DMS53 treated with DMSO at 0.1 percent for 48 hours (cell line): ENCODE measurements at regions not wholly inside any gene's neighbourhood (a gene's known extent, or its start where the extent isn't known, plus 50 kb on each side); places are given as distances from the start of the nearest gene placed in this dataset.
"Not testable (repeated sequence)": the region's sequence is repeated elsewhere in the genome, so short reads cannot be mapped to it uniquely, and the experiment has no call there.

Experiments
- DNase-seq: peaks from one replicate; lab custom pipeline; 2025; ENCODE audit not compliant: unreplicated experiment; lab: John Stamatoyannopoulos, UW

DNA sequence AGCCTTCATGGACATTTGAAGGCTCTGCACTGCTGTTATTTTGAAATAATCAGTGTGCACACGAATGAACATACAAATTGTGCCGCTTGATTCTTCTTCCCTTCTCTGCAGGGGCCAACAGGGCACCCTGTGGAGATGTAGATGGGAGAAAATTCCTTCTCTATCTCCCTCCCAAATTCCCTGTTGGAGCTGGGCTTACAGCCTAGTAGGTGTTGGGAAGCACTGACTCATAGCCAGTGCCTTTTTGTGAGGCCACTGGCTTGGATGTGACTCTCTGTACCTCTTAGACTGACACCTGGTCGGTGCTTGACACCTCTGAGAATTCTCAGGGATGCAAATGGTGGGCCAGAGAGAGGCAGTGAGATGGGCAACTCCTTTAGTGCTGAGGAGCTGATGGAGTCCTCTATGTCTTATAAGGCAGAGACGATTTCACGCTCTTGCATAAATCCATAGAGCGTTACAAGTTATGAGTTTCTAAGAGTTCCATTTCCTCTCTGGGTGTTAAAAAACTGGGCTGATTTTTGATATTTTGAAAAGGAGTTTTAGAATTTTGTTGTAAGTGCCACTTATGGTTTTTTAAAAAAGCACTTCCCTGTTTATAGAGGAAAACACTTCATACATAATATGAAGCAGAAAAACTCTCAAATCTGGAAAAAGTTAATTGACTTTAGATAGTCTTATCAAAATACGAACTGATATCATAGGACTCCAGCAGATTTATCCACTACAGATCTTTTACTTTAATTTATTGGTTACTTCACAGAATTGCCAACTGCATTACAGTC is 89.8 kb upstream of the MAP3K7 start:
- DNase-seq: no peak

- DNase-seq: not testable (repeated sequence)
Measured at GRCh38 chr6:90675107-90675506, 88.2 kb upstream of the MAP3K7 start.

GRCh38 chr6:90674077-90674476 is 87.2 kb upstream of the MAP3K7 start:
- not testable (repeated sequence) for DNase-seq

- no peak for DNase-seq
Measured at GRCh38 chr6:90669846-90670245, 83.0 kb upstream of the MAP3K7 start.

DNA sequence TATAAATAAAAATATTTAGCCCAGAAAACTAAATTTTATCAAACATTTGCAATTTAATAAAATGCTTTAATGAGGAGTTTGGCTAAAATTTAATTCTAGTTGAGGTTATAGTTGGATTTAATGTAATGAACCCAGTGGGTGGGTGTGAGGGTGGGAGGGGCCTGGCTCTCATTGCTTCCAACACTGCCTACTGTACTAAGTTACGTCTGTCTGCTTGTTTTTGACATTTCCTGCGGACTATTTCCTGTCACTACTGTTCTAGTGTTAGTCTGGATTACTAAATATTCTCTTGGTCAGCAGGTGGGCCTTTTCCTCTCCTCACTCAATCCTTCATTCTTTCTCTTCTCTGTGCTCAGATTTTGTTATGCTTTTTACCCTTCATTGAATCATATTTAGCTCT is 82.5 kb upstream of the MAP3K7 start:
- DNase-seq: no peak

- no peak for DNase-seq
Measured at GRCh38 chr6:90668141-90668540, 81.3 kb upstream of the MAP3K7 start.

GRCh38 chr6:90663873-90664272 is 77.0 kb upstream of the MAP3K7 start:
- no peak for DNase-seq

DNA sequence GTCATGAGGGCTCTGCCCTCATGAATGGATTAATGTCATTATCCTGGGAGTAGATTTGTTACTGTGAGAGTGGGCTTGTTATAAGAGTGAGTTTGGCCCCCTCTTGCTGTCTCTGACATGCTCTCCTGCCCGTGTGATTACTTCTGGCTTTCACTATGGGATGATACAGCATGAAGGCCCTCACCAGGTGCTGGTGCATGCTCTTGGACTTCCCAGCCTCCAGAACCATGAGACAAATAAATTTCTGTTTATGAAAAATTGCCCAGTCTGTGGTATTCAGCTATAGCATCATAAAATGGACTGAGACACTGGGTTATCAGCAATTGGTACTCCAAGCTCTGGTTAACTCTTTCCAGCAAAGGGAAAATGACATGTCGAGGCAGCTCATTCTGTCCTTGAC is 76.2 kb upstream of the MAP3K7 start:
- DNase-seq: no peak

- no peak for DNase-seq
Measured at GRCh38 chr6:90660931-90661330, 74.1 kb upstream of the MAP3K7 start.

GRCh38 chr6:90658497-90658896 is 71.6 kb upstream of the MAP3K7 start:
- DNase-seq: no peak

DNA sequence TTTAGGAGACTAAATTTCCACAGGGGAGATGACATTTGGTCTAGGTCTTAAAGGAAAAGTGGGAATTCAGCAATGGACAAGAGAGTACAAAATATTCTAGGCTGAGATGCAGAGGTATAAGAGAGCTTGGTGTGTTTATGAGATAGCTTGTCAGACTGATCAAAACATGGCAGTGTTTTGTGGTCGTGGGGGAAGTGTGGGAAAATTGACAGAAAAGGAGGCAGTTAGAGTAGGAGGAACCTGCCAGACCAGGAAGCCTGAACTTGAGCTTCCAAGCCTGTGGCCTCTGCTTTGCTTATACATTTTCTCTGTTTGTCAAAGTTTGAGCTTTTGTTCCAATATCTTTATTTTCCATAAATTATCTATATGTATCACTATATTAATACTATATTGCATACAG is 69.5 kb upstream of the MAP3K7 start:
- DNase-seq: no peak

GRCh38 chr6:90654806-90655205 is 67.9 kb upstream of the MAP3K7 start:
- no peak for DNase-seq

DNA sequence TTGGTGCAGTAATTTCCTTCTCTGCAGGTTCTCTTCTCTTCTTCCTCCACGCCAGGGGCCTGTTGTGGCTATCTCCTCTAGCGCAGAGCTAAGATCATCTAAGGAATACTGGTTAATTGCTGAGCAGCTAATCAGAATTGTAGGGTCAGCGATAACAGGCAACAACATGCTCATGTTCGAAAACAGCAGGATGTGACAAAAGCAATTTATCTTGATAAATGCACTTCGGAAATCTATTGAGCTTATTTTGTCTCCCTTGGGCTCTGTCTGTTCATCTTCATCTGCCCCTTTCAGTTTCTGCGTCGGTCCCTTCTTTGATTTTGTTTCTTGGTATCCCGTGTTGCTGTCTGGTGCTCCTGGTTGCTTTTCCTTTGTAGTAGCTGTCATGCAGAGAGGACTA is 67.3 kb upstream of the MAP3K7 start:
- no peak for DNase-seq

GRCh38 chr6:90653750-90654149 is 66.9 kb upstream of the MAP3K7 start:
- no peak for DNase-seq

DNA sequence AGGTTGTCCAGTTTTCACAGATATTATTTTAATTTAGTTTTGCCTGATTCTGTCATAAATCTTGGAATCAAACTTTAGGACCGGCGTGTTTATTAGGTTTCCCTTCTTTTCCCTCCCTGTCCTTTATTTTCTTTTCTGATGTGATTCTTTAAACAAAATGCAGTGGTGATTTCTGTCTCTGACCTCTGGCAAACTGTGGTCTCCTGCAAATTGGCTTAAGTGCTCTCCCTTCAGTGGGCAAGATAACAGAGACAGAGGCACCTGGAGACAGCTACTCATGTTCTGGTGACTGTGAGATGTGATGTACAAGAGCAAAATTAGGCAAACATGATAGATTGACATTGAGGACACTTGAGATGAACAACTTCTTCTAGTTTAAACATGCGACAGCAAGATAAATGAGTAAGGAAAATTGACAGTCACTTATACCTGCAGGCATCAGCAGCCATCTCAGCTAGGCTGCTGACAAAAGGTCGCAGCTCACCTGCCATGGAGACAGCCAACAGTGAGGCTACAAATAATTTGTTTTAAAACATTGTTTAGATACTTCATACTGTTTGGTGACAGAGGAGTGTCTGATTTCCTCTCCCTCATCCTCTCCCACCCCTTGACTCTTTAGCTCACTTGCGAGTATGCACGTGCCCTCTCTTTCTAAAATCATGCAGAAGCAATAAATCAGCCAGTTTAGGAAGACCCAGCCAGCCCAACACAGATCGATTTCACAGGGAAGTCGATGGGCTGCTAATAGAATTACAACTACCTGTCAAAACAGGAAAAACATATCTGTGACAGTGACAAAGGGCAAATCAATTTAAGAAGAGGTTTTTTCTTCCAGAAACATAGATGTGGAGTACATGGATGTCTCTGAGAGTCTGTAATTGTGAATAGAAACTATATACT is 63.4 kb upstream of the MAP3K7 start:
- no peak for DNase-seq

DNA sequence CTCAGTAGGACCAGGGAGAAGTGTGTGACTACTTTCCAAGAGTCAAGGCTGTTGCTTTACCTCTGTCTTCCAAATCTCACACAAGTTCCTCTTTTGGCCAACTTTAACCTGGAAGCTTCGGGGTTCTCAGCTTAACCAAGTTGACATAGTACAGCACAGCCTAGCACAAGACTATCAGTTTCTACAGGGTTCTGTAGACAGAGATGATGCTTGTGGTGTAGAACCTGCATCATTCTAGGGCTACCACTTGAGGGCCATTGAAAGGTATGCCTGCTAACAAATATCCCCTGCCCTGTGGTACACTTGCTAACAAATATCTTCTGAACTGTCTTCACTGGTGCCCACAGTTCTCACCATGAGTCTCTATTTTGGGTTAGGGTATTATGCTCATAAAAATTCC is 62.0 kb upstream of the MAP3K7 start:
- no peak for DNase-seq

DNA sequence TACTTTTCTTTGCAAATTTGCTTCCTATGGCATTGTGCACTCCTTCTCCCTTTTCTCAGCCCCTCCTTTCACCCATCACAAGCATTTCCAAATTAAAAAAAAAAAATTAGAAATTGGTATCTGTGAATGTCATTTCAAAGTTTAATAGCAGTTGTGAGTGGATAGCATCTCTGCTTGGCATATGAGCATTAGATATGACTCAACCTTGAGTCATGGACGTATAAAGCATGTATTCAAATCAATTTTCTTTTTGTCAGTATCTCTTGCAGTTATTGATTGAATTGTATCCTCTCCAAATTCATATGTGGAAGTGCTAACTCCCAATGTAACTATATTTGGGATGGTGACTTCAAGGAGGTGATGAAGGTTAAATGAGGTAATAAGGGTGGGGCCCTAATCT is 60.1 kb upstream of the MAP3K7 start:
- DNase-seq: no peak

DNA sequence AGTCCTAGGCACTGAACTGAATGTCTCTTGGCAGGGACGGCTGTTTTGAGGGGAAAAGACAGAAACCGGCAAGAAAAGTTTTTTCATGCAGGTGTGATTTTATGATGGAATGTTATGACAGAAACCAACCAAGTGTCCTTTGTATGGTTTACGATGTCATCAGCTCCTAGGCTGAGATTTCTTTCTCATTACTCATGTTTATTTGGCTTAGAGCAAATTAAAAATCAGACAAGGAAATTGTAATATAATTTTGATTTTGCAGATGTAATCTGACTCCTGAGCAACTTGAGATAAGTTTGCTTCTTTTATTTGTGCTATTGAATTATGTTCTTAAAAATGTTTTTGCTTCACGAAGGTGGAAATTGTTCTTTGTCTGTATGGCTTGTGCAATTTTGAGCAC is 58.8 kb upstream of the MAP3K7 start:
- DNase-seq: no peak

DNA sequence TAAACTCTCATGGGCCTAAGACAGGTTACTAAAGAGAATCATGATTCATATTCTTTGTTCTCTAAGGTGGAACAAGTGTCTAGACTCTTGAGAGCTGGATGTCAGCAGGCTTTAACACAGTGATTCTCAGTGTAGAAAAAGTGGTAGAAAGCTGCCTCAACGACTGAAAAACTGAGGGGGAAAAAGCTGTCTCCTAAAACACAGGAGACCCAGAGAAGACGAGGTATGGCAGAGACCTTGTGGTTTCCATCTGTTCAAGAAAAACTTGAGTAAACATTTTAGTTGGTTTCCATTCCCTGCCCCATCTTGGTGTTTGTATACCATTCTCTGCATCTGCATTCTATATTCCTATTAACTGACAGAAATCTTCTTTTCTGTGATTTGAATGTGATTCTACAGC is 57.6 kb upstream of the MAP3K7 start:
- no peak for DNase-seq

DNA sequence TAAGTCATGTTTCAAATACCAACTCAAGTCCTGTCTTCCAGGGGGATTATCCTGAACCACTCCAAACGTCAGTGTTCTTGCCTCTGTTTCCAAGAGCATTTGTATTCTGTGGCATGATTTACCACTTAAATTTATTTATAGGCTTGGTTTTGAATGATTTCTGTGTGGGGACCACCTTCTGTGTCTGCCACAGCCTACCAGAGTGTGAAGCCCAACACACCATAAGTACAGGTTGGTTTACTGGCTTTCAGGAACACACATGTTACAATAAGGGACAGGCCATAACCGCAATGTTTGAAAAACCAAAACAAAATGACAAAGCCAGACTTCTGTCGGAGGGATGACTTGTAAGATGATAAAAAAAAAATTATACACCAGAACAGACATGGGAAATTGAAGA is 56.5 kb upstream of the MAP3K7 start:
- DNase-seq: no peak

GRCh38 chr6:90637320-90637719 is 50.4 kb upstream of the MAP3K7 start:
- DNase-seq: no peak
